ENCODE measurements at regions not wholly inside any gene's neighbourhood (a gene's known extent, or its start where the extent isn't known, plus 50 kb on each side); places are given as distances from the start of the nearest gene placed in this dataset.
"Not testable (repeated sequence)": the region's sequence is repeated elsewhere in the genome, so short reads cannot be mapped to it uniquely, and the experiment has no call there.

- H2AFZ ChIP-seq (ENCODE audit: low read depth, low read length); H3K4me2 ChIP-seq (ENCODE audit: insufficient read depth, low read length); H3K4me3 ChIP-seq (replicated peaks in 1 of 3; ENCODE audit: insufficient read depth in 1 of 3, low read depth in 1 of 3, low read length in 3 of 3); intact Hi-C loops (cut with micrococcal nuclease); DNase-seq (ENCODE audit: low read depth, low spot score); POLR2A ChIA-PET; H3K79me2 ChIP-seq (ENCODE audit: control insufficient read depth, insufficient read depth, low read length); H3K27me3 ChIP-seq (ENCODE audit: control insufficient read depth in 2 of 2, insufficient read depth in 2 of 2, low read length in 2 of 2); BruUV-seq (replicated peaks); CTCF ChIA-PET; H3K27ac ChIP-seq (ENCODE audit: insufficient read depth, low read depth, low read length); H3K4me1 ChIP-seq (ENCODE audit: control insufficient read depth, extremely low read depth, insufficient read depth, low read length); H3K9me3 ChIP-seq (replicated peaks; ENCODE audit: control insufficient read depth, insufficient read depth, low read length); H4K20me1 ChIP-seq (replicated peaks; ENCODE audit: control insufficient read depth, extremely low read depth, insufficient read depth, low read length); H3K36me3 ChIP-seq (ENCODE audit: control insufficient read depth in 2 of 2, extremely low read depth in 1 of 2, insufficient read depth in 2 of 2, low read length in 2 of 2); FAIRE-seq; H3K9ac ChIP-seq (replicated peaks; ENCODE audit: extremely low read depth, insufficient read depth, low read length); H3K9me1 ChIP-seq (replicated peaks; ENCODE audit: control insufficient read depth, extremely low read depth, insufficient read depth, low read length); dilution Hi-C loops (cut with MboI; ENCODE audit: extremely low pct_ligation_motif_present, low sequenced_read_pairs): not testable (repeated sequence)
Observed at GRCh38 chr17:20866444-20867209, 176.2 kb downstream of the USP22 start.

DNA sequence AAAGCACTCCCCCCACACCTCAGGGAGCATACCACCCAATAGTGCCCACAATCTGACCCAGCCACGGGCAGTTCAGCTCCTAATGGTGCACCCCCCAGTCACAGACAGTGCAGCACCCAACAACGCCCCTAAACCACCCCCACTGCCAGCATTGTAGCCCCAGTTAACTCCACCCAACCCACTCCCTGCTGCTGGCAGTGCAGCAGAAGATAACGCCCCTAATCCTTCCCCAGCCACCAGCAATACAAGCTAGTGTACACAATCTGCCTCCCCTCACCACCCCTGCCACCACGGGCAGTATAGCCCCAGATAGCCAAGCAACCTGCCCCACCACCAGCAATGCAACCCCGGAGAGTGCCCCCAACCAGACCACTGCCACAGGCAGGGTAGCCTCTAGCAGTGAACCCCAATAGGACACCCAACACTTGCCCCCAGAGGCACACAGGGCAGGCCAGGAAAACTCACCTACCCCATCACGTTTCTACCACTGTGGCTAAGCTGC, 175.3 kb downstream of the USP22 start:
- H3K4me2 ChIP-seq (ENCODE audit: insufficient read depth, low read length); H3K4me3 ChIP-seq (replicated peaks in 1 of 3; ENCODE audit: insufficient read depth in 1 of 3, low read depth in 1 of 3, low read length in 3 of 3); H3K36me3 ChIP-seq (ENCODE audit: control insufficient read depth in 2 of 2, extremely low read depth in 1 of 2, insufficient read depth in 2 of 2, low read length in 2 of 2); H3K79me2 ChIP-seq (ENCODE audit: control insufficient read depth, insufficient read depth, low read length); H3K27ac ChIP-seq (ENCODE audit: insufficient read depth, low read depth, low read length); CTCF ChIA-PET; BruUV-seq (replicated peaks); H3K4me1 ChIP-seq (ENCODE audit: control insufficient read depth, extremely low read depth, insufficient read depth, low read length); H3K9ac ChIP-seq (replicated peaks; ENCODE audit: extremely low read depth, insufficient read depth, low read length); DNase-seq (ENCODE audit: low read depth, low spot score); H4K20me1 ChIP-seq (replicated peaks; ENCODE audit: control insufficient read depth, extremely low read depth, insufficient read depth, low read length); FAIRE-seq; H3K9me3 ChIP-seq (replicated peaks; ENCODE audit: control insufficient read depth, insufficient read depth, low read length); dilution Hi-C loops (cut with MboI; ENCODE audit: extremely low pct_ligation_motif_present, low sequenced_read_pairs); H3K9me1 ChIP-seq (replicated peaks; ENCODE audit: control insufficient read depth, extremely low read depth, insufficient read depth, low read length); H3K27me3 ChIP-seq (ENCODE audit: control insufficient read depth in 2 of 2, insufficient read depth in 2 of 2, low read length in 2 of 2); POLR2A ChIA-PET; intact Hi-C loops (cut with micrococcal nuclease); H2AFZ ChIP-seq (ENCODE audit: low read depth, low read length): not testable (repeated sequence)

- H3K4me1 ChIP-seq (ENCODE audit: control insufficient read depth, extremely low read depth, insufficient read depth, low read length); H3K4me3 ChIP-seq (replicated peaks in 1 of 3; ENCODE audit: insufficient read depth in 1 of 3, low read depth in 1 of 3, low read length in 3 of 3); dilution Hi-C loops (cut with MboI; ENCODE audit: extremely low pct_ligation_motif_present, low sequenced_read_pairs); H3K27ac ChIP-seq (ENCODE audit: insufficient read depth, low read depth, low read length); H3K9ac ChIP-seq (replicated peaks; ENCODE audit: extremely low read depth, insufficient read depth, low read length); intact Hi-C loops (cut with micrococcal nuclease); H3K36me3 ChIP-seq (ENCODE audit: control insufficient read depth in 2 of 2, extremely low read depth in 1 of 2, insufficient read depth in 2 of 2, low read length in 2 of 2); H3K9me3 ChIP-seq (replicated peaks; ENCODE audit: control insufficient read depth, insufficient read depth, low read length); CTCF ChIA-PET; DNase-seq (ENCODE audit: low read depth, low spot score); H3K79me2 ChIP-seq (ENCODE audit: control insufficient read depth, insufficient read depth, low read length); H3K9me1 ChIP-seq (replicated peaks; ENCODE audit: control insufficient read depth, extremely low read depth, insufficient read depth, low read length); H4K20me1 ChIP-seq (replicated peaks; ENCODE audit: control insufficient read depth, extremely low read depth, insufficient read depth, low read length); H3K27me3 ChIP-seq (ENCODE audit: control insufficient read depth in 2 of 2, insufficient read depth in 2 of 2, low read length in 2 of 2); H2AFZ ChIP-seq (ENCODE audit: low read depth, low read length); H3K4me2 ChIP-seq (ENCODE audit: insufficient read depth, low read length); FAIRE-seq; BruUV-seq (replicated peaks); POLR2A ChIA-PET: not testable (repeated sequence)
Observed at GRCh38 chr17:20867938-20868661, 174.7 kb downstream of the USP22 start.

- H4K20me1 ChIP-seq (replicated peaks; ENCODE audit: control insufficient read depth, extremely low read depth, insufficient read depth, low read length); H2AFZ ChIP-seq (ENCODE audit: low read depth, low read length); H3K4me2 ChIP-seq (ENCODE audit: insufficient read depth, low read length); intact Hi-C loops (cut with micrococcal nuclease); dilution Hi-C loops (cut with MboI; ENCODE audit: extremely low pct_ligation_motif_present, low sequenced_read_pairs); BruUV-seq (replicated peaks); H3K9me1 ChIP-seq (replicated peaks; ENCODE audit: control insufficient read depth, extremely low read depth, insufficient read depth, low read length); H3K27ac ChIP-seq (ENCODE audit: insufficient read depth, low read depth, low read length); CTCF ChIA-PET; H3K79me2 ChIP-seq (ENCODE audit: control insufficient read depth, insufficient read depth, low read length); H3K4me3 ChIP-seq (replicated peaks in 1 of 3; ENCODE audit: insufficient read depth in 1 of 3, low read depth in 1 of 3, low read length in 3 of 3); FAIRE-seq; DNase-seq (ENCODE audit: low read depth, low spot score); H3K36me3 ChIP-seq (ENCODE audit: control insufficient read depth in 2 of 2, extremely low read depth in 1 of 2, insufficient read depth in 2 of 2, low read length in 2 of 2); H3K4me1 ChIP-seq (ENCODE audit: control insufficient read depth, extremely low read depth, insufficient read depth, low read length); H3K9ac ChIP-seq (replicated peaks; ENCODE audit: extremely low read depth, insufficient read depth, low read length); POLR2A ChIA-PET; H3K27me3 ChIP-seq (ENCODE audit: control insufficient read depth in 2 of 2, insufficient read depth in 2 of 2, low read length in 2 of 2); H3K9me3 ChIP-seq (replicated peaks; ENCODE audit: control insufficient read depth, insufficient read depth, low read length): not testable (repeated sequence)
Observed at GRCh38 chr17:20868662-20869007, 174.2 kb downstream of the USP22 start.

Measured in endothelial cell of umbilical vein (primary cell).